Suppressor macrophage treated with lipopolysaccharide for 4 hours (primary cell): ENCODE measurements at regions not wholly inside any gene's neighbourhood (a gene's known extent, or its start where the extent isn't known, plus 50 kb on each side); places are given as distances from the start of the nearest gene placed in this dataset.

Experiments
- DNase-seq: peaks from one replicate; pipeline ENCODE4 v3.0.0-alpha.2; 2020

DNA sequence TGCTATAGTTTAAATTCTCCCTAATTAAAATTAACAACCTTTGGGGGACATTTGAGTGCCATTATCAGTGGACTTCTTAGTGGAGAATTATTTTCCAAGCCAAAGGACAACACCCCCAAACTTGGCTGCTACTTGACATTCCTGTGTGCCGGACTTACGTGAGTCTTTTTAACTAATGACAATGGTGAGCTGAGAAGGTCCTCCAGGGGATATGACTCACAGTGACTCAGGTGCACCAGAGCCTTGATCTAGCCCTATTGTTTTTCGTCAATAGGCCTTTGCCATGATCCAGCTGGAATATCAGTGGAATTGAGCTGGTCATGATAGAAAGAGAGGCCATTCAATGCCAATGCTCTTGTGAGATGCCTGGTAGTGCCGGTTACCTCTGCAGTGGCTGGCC is 118.1 kb upstream of the CXCR4 start:
- no peak for DNase-seq

DNA sequence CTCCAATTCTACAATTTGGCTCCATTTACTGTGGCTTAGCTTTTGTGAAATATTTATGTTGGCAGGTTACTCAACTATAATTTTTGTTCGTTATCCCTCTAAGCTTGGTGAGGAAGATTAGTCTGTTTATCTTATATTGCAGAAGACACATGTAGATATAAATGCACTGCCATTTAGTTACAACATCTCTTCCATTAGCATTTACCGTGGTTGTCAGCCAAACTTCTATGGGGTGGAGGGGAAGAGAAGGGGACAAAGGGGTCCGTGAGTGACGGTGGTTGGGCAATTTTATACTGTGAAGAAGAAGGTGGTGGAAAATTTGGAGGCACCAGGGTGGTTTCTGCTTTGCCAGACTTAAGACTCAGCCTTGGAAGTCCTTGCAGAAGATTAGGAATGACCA is 117.6 kb upstream of the CXCR4 start:
- DNase-seq, result no peak

DNA sequence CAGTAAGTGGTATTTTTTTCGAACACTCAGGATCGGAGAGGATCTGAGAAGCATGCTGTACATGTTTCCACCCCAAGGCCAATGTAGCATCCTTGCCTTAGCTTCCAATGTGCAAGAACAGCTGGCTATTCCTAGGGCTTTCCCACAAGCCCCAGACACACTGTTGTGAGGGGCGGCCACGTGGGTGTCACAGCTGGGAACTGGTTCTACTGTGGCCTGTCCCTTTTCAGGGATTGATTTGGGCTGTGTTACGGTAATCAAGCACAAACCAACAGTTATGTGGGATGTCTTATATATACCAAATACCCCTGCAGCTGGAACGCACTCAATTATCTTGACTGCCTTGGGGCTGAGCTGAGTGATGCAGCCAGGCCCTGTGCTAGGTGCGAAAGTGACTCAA is 116.3 kb upstream of the CXCR4 start:
- DNase-seq, result no peak

DNA sequence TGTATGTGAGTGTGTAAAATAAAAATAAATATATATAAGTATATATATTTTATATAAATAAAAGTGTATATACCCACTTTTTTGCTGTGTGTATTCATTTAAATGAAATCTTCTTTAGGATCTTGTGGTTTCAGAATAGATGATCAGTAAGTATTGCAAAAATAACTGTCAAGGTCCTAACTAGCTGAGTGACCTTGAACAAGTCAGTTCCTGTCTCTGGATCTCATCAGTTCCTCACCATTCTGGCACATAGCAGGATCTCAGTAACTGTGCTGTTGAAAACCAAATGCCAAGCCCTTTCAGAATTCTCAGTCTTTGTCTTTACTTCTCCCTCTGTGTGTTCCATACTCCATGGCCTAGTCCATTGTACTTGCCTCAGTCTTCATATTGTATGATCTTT is 115.3 kb upstream of the CXCR4 start:
- peak; percentile 31 for DNase-seq

DNA sequence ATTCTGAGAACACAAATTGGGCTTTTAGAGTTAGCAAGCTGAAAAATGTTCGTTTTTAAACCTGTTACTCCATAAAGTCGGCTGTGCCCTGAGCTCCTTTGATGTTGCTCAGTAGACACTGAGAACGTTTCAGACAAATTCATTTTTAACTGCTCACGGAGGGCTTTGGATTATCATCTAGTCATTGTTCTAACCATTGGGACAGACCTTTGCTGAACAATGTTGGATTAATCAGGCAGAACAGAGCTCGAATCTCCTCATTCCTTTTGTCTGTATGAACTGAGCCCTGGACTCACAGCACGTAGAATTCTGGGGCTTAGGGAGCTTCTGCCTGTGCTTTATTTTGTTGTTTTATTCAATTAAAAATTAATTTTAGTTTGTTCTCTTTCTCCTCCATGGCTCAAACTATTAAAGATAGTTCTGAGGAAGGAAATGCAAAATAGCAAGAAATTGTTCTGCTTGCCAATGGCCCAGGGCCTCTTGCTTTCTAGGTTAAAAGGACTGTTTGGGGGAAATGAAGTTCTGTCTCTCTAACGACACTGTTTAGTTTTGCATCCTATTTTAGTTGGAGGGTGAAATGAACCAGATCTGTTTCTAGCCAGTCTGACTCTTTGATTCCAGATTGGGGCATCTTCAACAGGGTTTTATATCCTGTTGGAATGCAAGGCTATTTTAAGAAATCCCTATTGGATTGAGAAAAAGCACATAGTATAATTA is 114.7 kb upstream of the CXCR4 start:
- DNase-seq, result no peak

DNA sequence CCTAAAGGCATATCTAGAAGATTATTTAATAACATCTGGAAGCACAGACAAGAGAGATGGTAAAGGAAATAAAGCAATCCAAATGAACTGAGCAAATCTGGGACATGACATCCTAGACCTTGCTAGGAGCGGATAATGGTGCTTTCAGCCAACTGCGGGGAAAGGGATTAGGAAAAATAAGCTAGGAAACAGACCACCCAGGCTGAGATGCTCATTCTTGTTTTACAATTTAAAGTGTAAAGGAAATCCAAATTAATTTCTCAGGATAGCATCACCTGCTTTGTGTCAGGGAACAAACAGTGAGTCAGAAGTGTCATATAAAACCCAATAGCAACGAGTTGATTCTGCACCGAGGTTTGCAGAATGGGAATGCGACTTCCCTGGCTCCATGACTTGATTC is 112.5 kb upstream of the CXCR4 start:
- no peak for DNase-seq

DNA sequence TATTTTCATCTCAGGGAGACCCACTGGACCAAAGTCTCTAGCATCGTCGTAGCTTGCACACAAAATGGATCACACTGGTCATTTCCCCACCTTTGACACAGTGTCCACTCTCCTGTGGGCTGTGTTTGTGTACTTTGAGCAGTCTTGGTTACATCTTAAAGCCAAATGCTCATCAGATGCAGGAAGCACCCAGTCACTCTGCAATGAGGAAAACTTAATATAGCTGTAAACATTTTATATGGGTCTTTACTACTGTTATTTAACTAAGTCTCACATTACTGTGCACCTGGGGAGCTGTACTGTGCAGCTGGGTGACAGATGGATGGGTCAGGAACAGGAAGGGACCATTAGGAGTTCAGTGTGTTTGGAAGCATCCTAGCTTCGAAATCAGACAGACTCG is 109.0 kb upstream of the CXCR4 start:
- no peak for DNase-seq

DNA sequence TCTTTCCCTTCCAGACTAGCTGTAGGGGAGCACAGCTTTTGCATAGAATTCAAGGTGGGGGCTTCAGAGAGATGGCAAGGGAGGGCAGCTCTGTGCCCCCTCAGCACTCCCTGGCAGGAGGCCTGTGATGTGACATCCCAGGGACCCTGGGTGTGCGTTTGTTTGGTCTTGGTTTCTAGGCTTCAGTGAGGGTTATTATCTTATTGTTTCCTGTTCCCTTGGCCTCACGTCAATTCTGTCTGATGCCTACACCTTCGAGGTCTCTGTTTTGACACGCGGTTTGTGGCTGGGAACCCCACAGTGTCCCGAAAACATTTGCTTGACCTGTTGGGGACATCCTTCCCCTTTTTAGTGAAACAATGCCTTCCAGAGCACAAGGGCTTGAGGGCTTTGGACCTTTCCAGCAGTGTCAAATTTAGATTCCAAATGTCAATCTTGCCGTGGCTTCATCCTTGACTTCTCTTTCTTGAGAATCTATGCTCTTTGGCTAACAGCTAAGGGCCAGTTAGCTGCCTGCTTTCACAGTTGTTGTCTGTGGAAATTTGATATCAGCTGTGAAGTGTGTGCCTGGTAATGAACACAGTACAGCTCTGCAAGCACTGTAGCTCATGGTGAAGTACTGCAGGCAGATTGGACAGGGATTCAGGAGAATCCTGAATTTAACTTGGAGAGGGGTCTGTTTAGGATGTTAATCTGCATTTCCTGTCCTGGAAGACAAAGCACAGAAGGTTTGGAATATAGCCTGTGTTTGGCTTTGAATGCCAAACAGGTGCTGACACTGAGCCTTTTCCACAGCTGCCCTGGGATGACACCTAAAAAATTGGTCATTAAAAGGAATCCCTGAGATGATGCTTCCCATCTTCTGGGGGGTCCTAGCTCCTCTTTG is 108.2 kb upstream of the CXCR4 start:
- no peak for DNase-seq

DNA sequence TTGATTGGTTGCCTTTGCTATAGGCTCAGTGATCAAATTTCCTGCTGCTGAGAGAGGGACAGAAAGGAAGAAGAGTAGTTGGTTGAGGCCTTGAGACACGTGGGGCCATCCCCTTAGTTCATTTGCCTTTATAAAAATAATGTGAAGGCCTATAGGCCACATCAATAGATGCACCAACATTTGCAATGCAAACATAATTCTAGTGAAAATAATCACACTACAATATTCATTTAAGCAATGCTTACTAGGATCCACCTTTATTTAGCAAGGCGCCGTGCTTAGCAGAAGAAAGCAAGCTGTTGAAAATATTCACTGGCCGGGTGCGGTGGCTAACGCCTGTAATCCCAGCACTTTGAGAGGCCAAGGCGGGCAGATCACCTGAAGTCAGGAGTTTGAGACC is 105.3 kb upstream of the CXCR4 start:
- no peak for DNase-seq

DNA sequence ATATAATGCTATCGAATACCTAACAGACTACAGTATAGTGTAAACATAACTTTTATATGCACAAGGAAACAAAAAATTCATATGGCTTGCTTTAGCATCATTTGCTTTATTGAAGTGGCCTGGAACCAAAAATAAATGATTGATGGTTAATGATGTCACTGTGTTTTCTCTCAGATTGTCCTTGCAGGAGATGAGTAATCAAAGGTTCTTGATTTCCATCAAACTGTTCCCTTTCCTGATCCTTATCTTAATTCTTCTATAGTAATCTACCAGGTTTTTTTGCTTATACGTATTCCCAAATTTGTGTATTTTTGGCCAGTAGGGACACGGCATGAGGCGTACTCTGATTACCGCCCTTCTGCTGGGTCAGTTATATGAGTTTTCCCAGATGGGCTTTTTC is 104.9 kb upstream of the CXCR4 start:
- no peak for DNase-seq

DNA sequence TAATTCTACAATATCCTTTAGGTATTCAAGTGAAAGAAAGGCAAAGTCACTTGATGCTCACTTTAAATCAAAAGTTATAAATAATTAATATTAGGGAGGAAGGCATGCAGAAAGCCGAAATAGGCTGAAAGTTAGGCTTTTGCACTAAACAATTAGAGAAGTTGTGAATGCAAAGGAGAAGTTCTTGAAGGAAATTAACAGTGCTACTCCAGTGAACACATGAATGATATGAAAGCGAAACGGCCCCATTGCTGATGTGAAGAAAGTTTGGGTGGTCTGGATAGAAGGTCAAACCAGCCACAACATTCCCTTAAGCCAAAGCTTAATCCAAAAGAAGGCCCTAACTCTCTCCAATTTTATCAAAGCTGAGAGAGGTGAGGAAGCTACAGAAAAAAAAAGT is 103.1 kb upstream of the CXCR4 start:
- DNase-seq, result peak; percentile 43

DNA sequence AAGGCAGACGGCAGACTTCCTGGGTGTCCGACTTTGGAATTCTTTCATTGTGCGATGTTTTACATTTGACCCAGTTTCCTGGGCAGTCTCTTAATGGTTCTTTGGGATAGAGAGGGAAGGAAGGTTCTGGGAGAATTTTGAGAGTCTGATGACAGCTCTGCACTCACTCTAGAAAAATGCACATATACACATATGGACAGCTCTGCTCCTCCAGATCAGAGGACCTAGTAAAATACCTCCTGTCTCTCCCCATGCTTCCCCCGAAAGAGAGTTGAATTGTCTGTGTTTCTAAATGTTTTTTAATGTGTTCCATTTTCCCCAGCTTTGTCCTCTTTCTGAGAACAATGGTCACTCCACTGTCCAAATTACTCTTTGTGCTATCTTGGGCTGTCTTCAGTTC is 102.0 kb upstream of the CXCR4 start:
- DNase-seq, result no peak

DNA sequence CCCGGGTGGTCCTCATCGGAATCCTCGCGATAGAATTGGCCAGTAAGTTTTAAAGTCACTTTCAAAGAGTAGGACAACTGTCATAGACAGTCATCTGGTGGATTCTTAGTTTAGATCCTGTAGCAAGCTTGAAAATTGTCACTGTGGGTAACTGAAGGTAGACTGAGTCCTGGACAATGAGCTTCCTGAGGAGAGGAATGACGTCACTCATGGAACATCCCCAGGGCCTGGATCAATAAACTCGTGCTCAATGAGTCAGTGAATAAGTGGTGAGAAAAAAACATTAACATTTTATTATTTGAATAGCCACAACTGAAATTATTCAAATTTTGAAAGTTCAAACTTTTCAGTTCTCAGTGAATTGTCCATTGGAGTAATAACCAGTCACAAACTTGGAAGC is 101.4 kb upstream of the CXCR4 start:
- no peak for DNase-seq

DNA sequence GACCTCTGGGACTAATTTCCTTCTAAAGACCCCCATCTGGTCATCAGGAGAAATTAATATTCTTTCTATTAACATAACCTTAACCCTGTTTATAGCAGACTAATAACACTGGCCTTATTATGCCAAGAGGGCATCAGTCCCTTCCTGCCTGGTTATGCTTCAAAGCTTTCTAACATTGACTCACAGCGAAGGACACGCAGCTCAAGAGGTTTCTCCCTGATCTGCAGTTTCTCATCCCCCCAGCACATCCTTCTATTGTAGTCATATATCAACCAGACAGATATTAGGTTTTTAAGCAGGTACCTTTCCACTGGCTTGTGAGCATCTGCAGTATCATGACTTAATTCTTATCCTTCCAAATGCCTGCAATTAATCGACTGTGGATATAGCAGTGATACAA is 100.0 kb upstream of the CXCR4 start:
- DNase-seq, result no peak

DNA sequence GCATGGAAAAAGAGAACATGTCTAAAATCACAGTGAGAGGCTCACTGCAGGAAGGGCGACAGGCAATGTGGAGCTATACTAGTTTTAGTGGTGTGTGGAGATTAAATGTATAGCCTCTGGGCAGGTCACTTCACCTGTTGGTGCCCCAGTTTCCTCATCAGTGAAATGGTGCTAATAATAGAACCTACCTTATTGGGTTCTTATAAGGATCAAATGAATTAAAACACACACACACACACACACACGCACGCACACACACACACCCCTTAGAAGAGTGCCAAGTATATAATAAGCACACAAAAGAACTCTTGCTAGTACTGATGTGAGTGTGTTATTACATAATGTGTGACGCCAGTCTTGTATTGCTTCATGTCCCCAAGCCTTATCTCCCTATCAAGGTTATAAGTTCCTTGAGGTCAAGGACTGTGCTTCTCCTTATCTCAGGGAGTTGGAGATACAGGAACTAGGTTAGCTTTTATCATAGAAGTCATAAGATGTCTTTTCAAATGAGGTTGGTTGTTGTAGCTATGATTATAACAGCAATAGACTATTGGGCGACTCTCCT is 98.0 kb upstream of the CXCR4 start:
- DNase-seq, result no peak

DNA sequence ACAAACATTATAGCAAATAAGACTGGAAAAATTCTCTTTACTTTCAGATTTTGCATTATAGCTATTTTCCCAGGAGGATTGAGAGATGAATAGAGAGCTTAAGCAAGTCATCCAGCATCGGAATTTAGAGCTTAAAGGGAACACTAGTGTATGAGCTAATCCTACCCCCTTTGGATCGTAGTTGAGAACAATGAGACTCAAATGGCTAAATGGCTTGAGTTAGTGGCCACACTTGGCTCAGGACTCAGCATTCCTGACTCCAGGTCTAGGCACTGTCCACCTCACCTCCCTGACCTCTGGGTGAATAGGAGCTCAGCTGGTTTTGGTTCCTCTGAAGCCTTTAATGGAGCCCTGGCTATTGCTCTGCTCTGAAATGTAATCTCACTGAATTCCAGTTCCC is 97.5 kb upstream of the CXCR4 start:
- DNase-seq, result no peak

DNA sequence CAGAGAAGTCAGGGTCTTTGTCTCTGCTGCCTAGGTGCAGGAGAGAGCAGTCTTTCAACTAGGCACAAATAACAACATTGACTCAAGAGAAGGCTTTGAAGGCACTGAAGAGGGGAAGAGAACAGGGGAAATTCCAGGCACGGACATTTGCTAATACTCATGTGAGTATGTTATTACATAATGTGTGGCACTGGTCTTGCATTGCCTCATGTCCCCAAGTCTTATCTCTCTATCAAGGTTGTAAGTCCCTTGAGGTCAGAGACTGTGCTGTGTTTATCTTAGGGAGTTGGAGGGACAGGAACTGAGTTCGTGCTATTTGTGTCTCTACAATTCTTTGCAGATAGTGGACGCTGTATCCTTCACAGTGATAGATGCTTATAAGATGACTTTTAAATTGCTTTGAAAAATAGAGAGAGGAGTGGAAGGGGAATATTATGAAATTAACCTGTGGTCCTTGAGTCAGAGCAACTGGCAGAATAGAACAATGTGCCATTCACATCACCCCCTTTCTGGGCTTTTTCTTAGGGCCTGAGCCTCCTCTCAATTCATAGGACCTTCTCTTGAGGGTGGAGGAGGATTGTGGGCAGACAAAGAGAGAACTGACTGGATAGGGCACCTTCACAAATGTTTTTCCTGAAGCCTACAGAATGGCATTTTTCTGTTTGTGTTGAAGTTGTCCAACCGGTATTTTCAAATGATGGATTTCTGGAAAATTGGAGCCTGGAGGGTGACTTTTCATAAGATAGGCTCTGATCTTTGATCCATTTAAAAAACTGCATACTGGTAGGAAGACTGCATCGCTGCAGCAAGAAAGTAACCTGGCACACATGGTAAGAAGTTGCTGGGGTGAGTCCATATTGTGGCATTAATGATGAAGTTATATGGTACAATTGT is 96.6 kb upstream of the CXCR4 start:
- DNase-seq, result peak; percentile 89

DNA sequence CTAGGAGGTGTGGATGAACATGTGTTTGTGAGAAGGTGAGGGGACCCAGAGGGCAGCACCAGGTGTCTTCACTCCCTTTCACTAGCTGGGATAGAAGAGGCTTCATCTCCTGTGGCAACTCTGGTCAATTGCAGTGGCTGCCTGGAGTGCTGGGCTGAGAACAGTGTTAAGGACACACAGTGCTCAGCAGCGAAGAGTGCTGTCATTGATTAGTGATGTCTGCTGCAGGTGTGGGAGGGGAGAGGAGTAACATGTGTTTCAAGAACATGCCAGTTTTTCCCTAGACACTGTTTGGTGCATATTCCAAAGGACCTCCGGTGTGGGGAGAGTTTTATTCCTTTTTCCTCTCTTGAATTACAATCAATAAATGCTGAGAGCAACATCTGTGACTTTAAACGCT is 95.9 kb upstream of the CXCR4 start:
- DNase-seq, result no peak

DNA sequence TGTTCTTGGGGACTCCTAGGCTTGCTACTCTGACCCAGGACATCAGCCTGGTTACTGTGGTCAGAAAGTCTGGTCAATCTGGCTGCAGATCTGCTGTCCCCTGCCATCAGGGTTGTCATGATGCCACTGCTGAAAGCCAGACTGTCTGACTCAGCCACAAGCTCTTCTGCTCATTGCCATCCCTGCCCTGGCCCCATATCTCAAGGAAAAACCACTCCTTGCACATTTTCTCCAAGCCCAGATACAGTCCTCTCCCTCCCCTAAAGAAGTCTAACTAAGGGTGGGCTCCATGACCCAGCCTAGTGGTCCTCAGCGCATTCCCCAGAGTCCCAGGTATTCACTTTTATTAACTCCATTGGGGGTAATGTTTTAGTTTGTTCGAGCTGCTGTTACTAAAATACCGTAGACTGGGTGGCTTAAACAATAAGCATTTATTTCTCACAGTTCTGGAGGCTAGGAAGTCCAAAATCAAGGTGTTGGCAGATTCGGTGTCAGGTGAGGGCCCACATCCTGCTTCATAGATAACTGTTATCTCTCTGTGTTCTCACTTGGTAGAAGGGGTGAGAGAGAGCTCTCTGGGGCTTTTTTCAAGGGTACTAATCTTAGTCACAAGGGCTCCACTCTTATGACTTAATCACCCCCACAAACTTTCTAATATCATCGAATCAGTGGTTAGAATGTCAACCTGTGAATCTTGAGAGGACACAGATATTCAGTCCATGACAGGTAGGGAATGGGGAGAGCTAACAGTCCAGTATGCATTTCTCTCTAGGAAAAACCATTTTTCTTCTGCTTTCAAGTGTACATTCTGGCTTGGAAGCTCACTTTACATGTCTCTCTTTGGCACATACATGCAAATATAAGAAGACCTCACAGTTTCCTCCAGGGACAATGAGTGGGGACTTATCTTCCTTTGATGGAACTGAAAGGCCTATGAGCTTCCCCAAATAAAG is 94.8 kb upstream of the CXCR4 start:
- DNase-seq, result no peak

DNA sequence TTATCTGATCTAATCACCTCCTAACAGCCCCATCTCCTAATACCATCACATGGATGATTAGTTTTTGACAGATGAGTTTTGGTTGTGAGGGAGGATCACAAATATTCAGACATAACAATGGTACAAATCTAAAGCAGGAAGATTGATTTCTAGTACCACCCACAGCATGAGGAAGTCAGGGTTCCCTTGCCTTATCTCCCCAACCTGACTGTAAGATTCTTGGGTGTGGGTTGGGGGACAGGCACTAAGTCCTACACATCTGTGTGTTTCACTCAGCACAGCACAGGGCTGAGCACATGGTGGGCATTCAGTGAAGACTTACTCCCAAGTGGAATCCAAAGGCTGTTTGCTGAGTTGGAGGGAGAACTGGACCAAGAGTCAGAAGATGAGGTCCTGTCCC is 93.8 kb upstream of the CXCR4 start:
- no peak for DNase-seq

DNA sequence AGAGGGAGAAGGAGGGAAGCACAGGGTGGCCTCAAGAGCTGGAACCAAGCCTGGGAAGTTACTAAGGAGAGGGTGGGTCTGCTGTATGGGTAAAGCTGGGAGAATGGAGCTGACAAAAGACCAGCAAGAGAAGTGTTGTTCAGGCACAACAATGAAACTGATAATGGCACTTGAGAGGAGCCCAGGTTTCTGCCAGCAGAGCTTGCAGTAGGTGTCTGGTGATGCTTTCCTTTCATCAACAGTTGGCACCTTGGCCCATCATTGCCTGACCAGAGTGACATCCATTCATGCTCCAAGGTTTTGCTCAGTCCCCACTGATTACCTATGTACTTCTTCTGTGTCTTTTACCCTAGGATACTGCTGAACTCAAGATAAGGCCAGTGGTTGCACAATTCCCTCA is 92.9 kb upstream of the CXCR4 start:
- no peak for DNase-seq

DNA sequence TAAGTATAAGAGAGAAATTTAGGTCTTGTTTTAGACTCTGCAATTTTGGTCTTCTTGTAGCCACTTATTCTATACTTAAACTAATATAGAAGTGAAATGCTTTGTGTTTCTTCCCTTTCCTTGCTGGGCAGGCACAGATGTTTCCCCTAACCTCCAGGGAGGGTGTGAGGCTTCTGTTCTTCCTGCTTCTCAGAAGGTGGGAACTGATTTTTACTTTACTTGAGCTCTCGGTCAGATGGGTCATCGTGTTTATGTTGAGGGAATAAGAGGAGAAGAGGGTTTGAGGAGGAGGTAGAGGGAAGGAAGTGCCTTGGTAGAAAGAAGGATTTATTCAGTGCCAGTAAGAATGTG is 92.5 kb upstream of the CXCR4 start:
- no peak for DNase-seq
